Fibroblast of mammary gland (primary cell): ENCODE measurements at regions not wholly inside any gene's neighbourhood (a gene's known extent, or its start where the extent isn't known, plus 50 kb on each side); places are given as distances from the start of the nearest gene placed in this dataset.

Experiments
- DNase-seq: peaks from one replicate; pipeline ENCODE4 v3.0.0-alpha.2; 2010; ENCODE audit warnings: low read depth
- H3K4me3 ChIP-seq: 2 replicates; pipeline ENCODE4 v1.5.1; 2011; ENCODE audit warnings: low read depth, mild to moderate bottlenecking, low read length, moderate library complexity; ENCODE audit not compliant: control insufficient read depth
- CTCF ChIP-seq: conservative IDR thresholded peaks from 2 replicates; pipeline ENCODE4 v1.5.1; 2011; ENCODE audit warnings: low read depth, low read length, inconsistent platforms; ENCODE audit not compliant: control insufficient read depth, insufficient read depth

GRCh38 chr1:185446131-185446530 is 129.1 kb upstream of the IVNS1ABP start:
- no peak for TF ChIP-seq CTCF
- no peak overlapping the region for H3K4me3 ChIP-seq
- no peak for DNase-seq

- no peak for TF ChIP-seq CTCF
- no peak for DNase-seq
These were observed 128.6 kb upstream of the IVNS1ABP start for GRCh38 chr1:185445594-185445993.

GRCh38 chr1:185444676-185445075 is 127.6 kb upstream of the IVNS1ABP start:
- DNase-seq: no peak
- H3K4me3 ChIP-seq: no peak overlapping the region
- TF ChIP-seq CTCF: no peak

More at GRCh38 chr1:185445594-185445993, 128.6 kb upstream of the IVNS1ABP start:
- H3K4me3 ChIP-seq: no peak overlapping the region

GRCh38 chr1:185442050-185442449 is 125.0 kb upstream of the IVNS1ABP start:
- TF ChIP-seq CTCF: no peak
- no peak for DNase-seq

GRCh38 chr1:185441605-185442004 is 124.6 kb upstream of the IVNS1ABP start:
- no peak for TF ChIP-seq CTCF
- DNase-seq: peak; percentile 63
- H3K4me3 ChIP-seq: no peak overlapping the region

More at GRCh38 chr1:185442050-185442449, 125.0 kb upstream of the IVNS1ABP start:
- H3K4me3 ChIP-seq: no peak overlapping the region

- no peak for DNase-seq
- H3K4me3 ChIP-seq: no peak overlapping the region
- no peak for TF ChIP-seq CTCF
These were observed 123.8 kb upstream of the IVNS1ABP start for GRCh38 chr1:185440877-185441276.
